Glutamatergic neuron (in vitro differentiated cells): ENCODE measurements at regions not wholly inside any gene's neighbourhood (a gene's known extent, or its start where the extent isn't known, plus 50 kb on each side); places are given as distances from the start of the nearest gene placed in this dataset.

ENCODE experiments used
- DNase-seq: peaks from one replicate; pipeline ENCODE4 v3.0.0; 2022
- H3K27ac Mint-ChIP-seq: one replicate; pipeline ENCODE4 v1.8.0; 2020; ENCODE audit warnings: mild to moderate bottlenecking, mixed read lengths, inconsistent platforms; ENCODE audit not compliant: unreplicated experiment
- H3K27me3 Mint-ChIP-seq: one replicate; pipeline ENCODE4 v1.8.0; 2020; ENCODE audit warnings: mild to moderate bottlenecking, moderate library complexity, mixed read lengths, inconsistent platforms; ENCODE audit not compliant: unreplicated experiment
- H3K36me3 Mint-ChIP-seq: one replicate; pipeline ENCODE4 v1.8.0; 2020; ENCODE audit warnings: mild to moderate bottlenecking, mixed read lengths, inconsistent platforms; ENCODE audit not compliant: unreplicated experiment
- H3K4me1 Mint-ChIP-seq: one replicate; pipeline ENCODE4 v1.8.0; 2020; ENCODE audit warnings: mild to moderate bottlenecking, low read depth, mixed read lengths, inconsistent platforms; ENCODE audit not compliant: unreplicated experiment
- H3K4me3 Mint-ChIP-seq: one replicate; pipeline ENCODE4 v1.8.0; 2020; ENCODE audit warnings: mild to moderate bottlenecking, mixed read lengths, inconsistent platforms; ENCODE audit not compliant: unreplicated experiment
- H3K9me3 Mint-ChIP-seq: one replicate; pipeline ENCODE4 v1.8.0; 2020; ENCODE audit warnings: mild to moderate bottlenecking, moderate library complexity, mixed read lengths, inconsistent platforms; ENCODE audit not compliant: unreplicated experiment
- TF ChIP-seq, protein P1 (sequence below): fragments of 200-600 bp; sonication (generic); IDR thresholded peaks from one replicate; pipeline ENCODE4 v1.5.0; 2021; ENCODE audit not compliant: partially characterized antibody, unreplicated experiment

DNA sequence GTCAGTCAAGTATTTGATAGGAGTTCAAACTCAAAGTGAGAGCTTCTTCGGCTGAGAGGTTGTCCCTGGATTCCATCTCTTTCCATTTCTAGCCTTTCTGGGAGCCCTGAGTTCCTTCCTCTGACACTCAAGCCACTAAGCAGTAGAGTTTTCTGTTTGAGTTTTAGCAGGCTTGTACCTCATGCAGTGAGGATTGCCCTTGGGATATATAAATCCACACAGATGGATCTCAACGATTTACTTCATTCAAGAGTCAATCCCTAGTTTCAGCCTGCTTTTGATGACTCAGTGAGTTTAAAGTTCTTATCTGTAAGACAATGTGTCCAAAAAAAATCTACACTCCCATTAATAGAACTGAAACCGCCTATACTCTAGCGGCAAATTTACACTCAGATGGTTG is 2240.9 kb upstream of the WWC1 start:
- Mint-ChIP-seq H3K27me3 (peaks cover 3% of the 10 kb centered on the region), H3K4me1 (peaks cover 25% of the 10 kb centered on the region), H3K27ac (no peak overlapping the region), H3K36me3 (no peaks in the 10 kb centered on the region), H3K4me3 (no peak overlapping the region), H3K9me3 (no peaks in the 10 kb centered on the region)
- TF ChIP-seq, protein P1, sequence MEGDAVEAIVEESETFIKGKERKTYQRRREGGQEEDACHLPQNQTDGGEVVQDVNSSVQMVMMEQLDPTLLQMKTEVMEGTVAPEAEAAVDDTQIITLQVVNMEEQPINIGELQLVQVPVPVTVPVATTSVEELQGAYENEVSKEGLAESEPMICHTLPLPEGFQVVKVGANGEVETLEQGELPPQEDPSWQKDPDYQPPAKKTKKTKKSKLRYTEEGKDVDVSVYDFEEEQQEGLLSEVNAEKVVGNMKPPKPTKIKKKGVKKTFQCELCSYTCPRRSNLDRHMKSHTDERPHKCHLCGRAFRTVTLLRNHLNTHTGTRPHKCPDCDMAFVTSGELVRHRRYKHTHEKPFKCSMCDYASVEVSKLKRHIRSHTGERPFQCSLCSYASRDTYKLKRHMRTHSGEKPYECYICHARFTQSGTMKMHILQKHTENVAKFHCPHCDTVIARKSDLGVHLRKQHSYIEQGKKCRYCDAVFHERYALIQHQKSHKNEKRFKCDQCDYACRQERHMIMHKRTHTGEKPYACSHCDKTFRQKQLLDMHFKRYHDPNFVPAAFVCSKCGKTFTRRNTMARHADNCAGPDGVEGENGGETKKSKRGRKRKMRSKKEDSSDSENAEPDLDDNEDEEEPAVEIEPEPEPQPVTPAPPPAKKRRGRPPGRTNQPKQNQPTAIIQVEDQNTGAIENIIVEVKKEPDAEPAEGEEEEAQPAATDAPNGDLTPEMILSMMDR = no peak
- no peak for DNase-seq

DNA sequence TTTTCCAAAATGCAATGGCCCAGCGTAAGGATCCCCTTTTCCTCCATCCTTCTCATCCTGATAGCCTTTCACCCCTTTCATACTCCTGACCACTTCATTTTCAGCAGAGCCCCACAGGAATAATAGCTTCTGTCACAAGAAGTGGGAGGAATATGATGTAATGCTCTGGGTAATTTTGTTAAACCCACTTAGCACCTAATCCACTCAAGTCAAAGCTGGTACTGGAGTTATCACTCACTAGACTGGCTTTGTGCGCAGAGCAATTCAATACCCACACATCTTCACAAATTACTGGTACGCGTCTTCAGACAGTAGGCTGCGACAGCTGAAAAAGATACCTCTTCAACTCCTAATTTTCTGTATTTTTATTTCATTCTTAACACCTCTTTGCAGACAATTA is 2232.8 kb upstream of the WWC1 start:
- no peak for DNase-seq
- Mint-ChIP-seq H3K9me3 (no peaks in the 10 kb centered on the region), H3K36me3 (no peaks in the 10 kb centered on the region), H3K4me1 (peaks cover 5% of the 10 kb centered on the region), H3K4me3 (no peak overlapping the region), H3K27ac (no peak overlapping the region), H3K27me3 (no peaks in the 10 kb centered on the region)
- TF ChIP-seq, protein P1 = no peak

DNA sequence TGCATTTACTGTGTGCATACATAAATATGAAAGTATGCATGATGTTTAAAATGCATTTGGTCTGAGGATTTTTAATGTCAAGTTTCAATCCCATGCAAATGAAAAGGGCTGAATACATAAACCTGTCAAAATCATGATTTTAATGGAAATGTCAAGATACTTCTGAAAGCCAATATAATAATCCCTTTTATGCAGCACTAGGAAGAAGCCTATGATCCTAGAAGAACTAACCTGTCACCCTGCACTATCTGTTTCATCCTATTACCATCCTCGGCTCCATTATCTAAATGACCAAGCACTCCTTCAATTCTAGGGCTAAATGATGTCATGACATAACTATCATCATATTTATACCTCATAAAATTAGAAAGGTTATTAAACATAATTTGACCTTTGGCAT is 2229.4 kb upstream of the WWC1 start:
- Mint-ChIP-seq H3K27me3 (no peaks in the 10 kb centered on the region), H3K9me3 (no peaks in the 10 kb centered on the region), H3K36me3 (no peaks in the 10 kb centered on the region), H3K27ac (no peak overlapping the region), H3K4me3 (no peak overlapping the region), H3K4me1 (peaks cover 5% of the 10 kb centered on the region)
- TF ChIP-seq, protein P1 = no peak
- DNase-seq = no peak

DNA sequence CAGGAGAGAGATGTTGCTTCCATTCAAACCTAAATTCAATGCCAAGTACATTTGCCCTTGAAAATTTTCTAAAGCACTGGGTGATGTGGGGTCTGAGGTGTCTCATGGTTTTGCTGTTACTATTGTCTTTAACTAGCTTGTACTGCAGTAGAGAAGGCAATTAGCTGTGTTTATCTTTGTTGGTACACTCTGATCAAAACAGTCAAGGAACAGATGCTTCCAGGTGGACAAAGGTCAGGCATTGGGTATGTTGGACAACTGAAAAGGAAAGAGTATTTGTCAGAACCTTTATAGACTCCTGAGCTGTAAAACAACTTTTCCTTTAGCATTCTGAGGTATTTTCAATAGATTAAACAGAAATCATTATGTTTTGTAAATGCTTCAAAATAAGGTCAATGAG is 2228.7 kb upstream of the WWC1 start:
- Mint-ChIP-seq H3K27ac (no peak overlapping the region), H3K27me3 (no peaks in the 10 kb centered on the region), H3K9me3 (no peaks in the 10 kb centered on the region), H3K36me3 (no peaks in the 10 kb centered on the region), H3K4me3 (no peak overlapping the region), H3K4me1 (peaks cover 5% of the 10 kb centered on the region)
- no peak for DNase-seq
- TF ChIP-seq, protein P1 = no peak

DNA sequence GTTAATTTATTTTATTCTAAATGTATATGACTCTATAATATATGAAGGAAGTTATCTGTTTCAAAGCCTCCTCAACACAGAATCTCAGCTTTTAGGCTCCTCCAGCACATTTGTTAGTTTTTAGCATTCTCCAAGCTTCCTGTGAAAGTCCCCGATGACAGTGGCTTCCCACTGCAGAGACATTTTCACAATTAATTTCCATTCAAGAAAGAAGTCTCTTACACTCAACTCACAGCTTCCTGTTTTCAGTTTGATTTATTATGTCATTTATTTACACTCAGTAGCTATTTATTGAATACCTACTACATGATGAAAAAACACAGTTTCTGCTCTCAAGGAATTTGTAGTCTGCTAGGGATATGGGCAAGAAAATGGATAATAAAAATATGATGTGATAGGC is 2228.2 kb upstream of the WWC1 start:
- Mint-ChIP-seq H3K27me3 (no peaks in the 10 kb centered on the region), H3K4me1 (peaks cover 5% of the 10 kb centered on the region), H3K4me3 (no peak overlapping the region), H3K9me3 (no peaks in the 10 kb centered on the region), H3K27ac (no peak overlapping the region), H3K36me3 (no peaks in the 10 kb centered on the region)
- DNase-seq = no peak
- TF ChIP-seq, protein P1 = no peak
